ENCODE measurements at regions not wholly inside any gene's neighbourhood (a gene's known extent, or its start where the extent isn't known, plus 50 kb on each side); places are given as distances from the start of the nearest gene placed in this dataset.
"Not testable (repeated sequence)": the region's sequence is repeated elsewhere in the genome, so short reads cannot be mapped to it uniquely, and the experiment has no call there.

DNA sequence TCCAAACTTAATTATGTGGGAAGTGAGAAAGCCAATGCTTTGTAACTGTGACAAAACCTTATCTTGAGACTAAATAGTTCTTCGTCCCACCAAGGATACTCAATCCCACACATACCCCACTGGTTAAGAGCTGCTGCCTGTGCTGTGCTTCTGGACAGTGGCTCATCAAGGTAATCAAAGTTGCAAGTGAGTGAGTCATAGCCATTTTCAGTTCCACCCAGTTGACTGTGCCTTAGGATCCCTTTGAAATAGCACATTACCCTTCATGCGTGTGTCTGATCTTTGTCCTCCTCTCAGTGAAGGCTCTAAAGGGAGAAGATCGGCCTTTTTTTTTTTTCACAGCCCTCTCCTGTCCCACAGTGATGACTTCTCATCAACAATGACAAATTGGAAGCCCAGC lies 706.0 kb upstream of the AUTS2 start:
- Histone ChIP-seq H3K27me3 (no peaks in the 10 kb centered on the region), H3K9me3 (no peaks in the 10 kb centered on the region), H3K4me1 (no peaks in the 10 kb centered on the region), H3K4me3 (no peak overlapping the region), H3K27ac (no peak overlapping the region), H3K36me3 (no peaks in the 10 kb centered on the region)
- ATAC-seq: no peak
- in situ Hi-C loops (cut with MboI; ENCODE audit: low sequenced_read_pairs in 4 of 4): no loop called here
- intact Hi-C loops (cut with DNase I; ENCODE audit: low total_unique reads): no loop called here
- TF ChIP-seq, protein P1, sequence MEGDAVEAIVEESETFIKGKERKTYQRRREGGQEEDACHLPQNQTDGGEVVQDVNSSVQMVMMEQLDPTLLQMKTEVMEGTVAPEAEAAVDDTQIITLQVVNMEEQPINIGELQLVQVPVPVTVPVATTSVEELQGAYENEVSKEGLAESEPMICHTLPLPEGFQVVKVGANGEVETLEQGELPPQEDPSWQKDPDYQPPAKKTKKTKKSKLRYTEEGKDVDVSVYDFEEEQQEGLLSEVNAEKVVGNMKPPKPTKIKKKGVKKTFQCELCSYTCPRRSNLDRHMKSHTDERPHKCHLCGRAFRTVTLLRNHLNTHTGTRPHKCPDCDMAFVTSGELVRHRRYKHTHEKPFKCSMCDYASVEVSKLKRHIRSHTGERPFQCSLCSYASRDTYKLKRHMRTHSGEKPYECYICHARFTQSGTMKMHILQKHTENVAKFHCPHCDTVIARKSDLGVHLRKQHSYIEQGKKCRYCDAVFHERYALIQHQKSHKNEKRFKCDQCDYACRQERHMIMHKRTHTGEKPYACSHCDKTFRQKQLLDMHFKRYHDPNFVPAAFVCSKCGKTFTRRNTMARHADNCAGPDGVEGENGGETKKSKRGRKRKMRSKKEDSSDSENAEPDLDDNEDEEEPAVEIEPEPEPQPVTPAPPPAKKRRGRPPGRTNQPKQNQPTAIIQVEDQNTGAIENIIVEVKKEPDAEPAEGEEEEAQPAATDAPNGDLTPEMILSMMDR (IDR thresholded peaks at IDR 0.05 in 4 of 5, conservative IDR thresholded peaks at IDR 0.05 in 1 of 5): no peak
- TF ChIP-seq POLR2A (IDR thresholded peaks at IDR 0.05): no peak
- no peak for DNase-seq

- no peak for ATAC-seq
- DNase-seq: no peak
- no peak overlapping the region for H3K4me3 ChIP-seq
- no peaks in the 10 kb centered on the region for H3K9me3 ChIP-seq
- no peak for TF ChIP-seq POLR2A (IDR thresholded peaks at IDR 0.05)
- TF ChIP-seq, protein P1 (IDR thresholded peaks at IDR 0.05 in 4 of 5, conservative IDR thresholded peaks at IDR 0.05 in 1 of 5): no peak
- no peaks in the 10 kb centered on the region for H3K36me3 ChIP-seq
- intact Hi-C loops (cut with DNase I; ENCODE audit: low total_unique reads) (no loop called here), in situ Hi-C loops (cut with MboI; ENCODE audit: low sequenced_read_pairs in 4 of 4) (no loop called here)
- no peak overlapping the region for H3K27ac ChIP-seq
- H3K27me3 ChIP-seq: no peaks in the 10 kb centered on the region
- H3K4me1 ChIP-seq: no peaks in the 10 kb centered on the region
These were observed 704.9 kb upstream of the AUTS2 start for GRCh38 chr7:68893411-68893810.

- ATAC-seq; intact Hi-C loops (cut with DNase I; ENCODE audit: low total_unique reads); in situ Hi-C loops (cut with MboI; ENCODE audit: low sequenced_read_pairs in 4 of 4); H3K4me3 ChIP-seq; H3K27ac ChIP-seq; H3K36me3 ChIP-seq; H3K9me3 ChIP-seq; DNase-seq; H3K27me3 ChIP-seq; H3K4me1 ChIP-seq: not testable (repeated sequence)
These were observed 699.1 kb upstream of the AUTS2 start for GRCh38 chr7:68899156-68899555.

DNA sequence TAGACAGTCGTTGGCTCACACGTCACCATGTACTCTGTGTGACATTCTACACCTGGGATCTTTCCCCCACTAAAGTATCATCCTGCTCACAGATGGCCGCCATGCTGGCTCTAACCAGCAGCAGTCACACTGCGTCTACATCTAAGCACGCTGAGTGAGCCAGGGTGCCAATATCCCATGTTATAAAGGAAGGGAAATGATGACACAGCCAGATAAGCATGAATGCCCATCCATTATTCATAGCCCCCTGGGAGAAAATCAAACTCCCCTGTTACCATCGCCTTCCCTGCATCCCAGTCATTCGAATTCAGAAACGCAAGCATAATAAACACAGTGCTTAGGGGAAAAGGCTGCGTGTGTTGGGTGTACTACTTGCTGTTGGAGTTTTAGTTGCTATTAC lies 698.2 kb upstream of the AUTS2 start:
- in situ Hi-C loops (cut with MboI; ENCODE audit: low sequenced_read_pairs in 4 of 4): no loop called here
- TF ChIP-seq, protein P1 (IDR thresholded peaks at IDR 0.05 in 4 of 5, conservative IDR thresholded peaks at IDR 0.05 in 1 of 5): no peak
- no peak for TF ChIP-seq POLR2A (IDR thresholded peaks at IDR 0.05)
- Histone ChIP-seq H3K4me1 (no peaks in the 10 kb centered on the region), H3K4me3 (no peak overlapping the region), H3K27ac (no peak overlapping the region), H3K9me3 (no peaks in the 10 kb centered on the region), H3K36me3 (no peaks in the 10 kb centered on the region), H3K27me3 (no peaks in the 10 kb centered on the region)
- ATAC-seq: no peak
- no peak for DNase-seq
- intact Hi-C loops (cut with DNase I; ENCODE audit: low total_unique reads): no loop called here

GRCh38 chr7:68904630-68905029 lies 693.6 kb upstream of the AUTS2 start:
- in situ Hi-C loops (cut with MboI; ENCODE audit: low sequenced_read_pairs in 4 of 4) (no loop called here), intact Hi-C loops (cut with DNase I; ENCODE audit: low total_unique reads) (no loop called here)
- Histone ChIP-seq H3K9me3 (no peaks in the 10 kb centered on the region), H3K4me3 (no peak overlapping the region), H3K27me3 (peaks cover 0 to 3% (median 0%) of the 10 kb centered on the region in 3 donors), H3K36me3 (no peaks in the 10 kb centered on the region), H3K4me1 (no peaks in the 10 kb centered on the region), H3K27ac (no peak overlapping the region)
- DNase-seq: no peak
- TF ChIP-seq POLR2A (IDR thresholded peaks at IDR 0.05): no peak
- TF ChIP-seq, protein P1 (IDR thresholded peaks at IDR 0.05 in 4 of 5, conservative IDR thresholded peaks at IDR 0.05 in 1 of 5): no peak
- ATAC-seq: no peak

All from gastrocnemius medialis (tissue), 4 donors.